ENCODE measurements at regions not wholly inside any gene's neighbourhood (a gene's known extent, or its start where the extent isn't known, plus 50 kb on each side); places are given as distances from the start of the nearest gene placed in this dataset.
A peak's percentile ranks its signal among the peaks of the same experiment; 100 is the strongest.

GRCh38 chr6:44039191-44039719 is 88.0 kb downstream of the MRPL14 start:
- ChIA-PET CTCF (interaction anchor here (0.9 to 1.6 kb wide), 4 partner anchors 11 to 87 kb away, joined by 3 to 5 read pairs (median 4); no protein-coding TSS in a partner anchor), POLR2A (interaction anchor here (0.7 to 1.6 kb wide), 2 partner anchors 11 to 18 kb away, joined by 3 to 7 read pairs; no protein-coding TSS in a partner anchor)
- Histone ChIP-seq H3K4me2 (no peak overlapping the region), H3K9ac (no peak overlapping the region), H3K4me1 (ENCODE audit: control insufficient read depth in 1 of 2, insufficient read depth in 2 of 2, low read depth in 1 of 2, low read length in 1 of 2) (peaks cover 47 to 53% of the 10 kb centered on the region in 2 experiments), H3K27me3 (ENCODE audit: insufficient read depth) (no peaks in the 10 kb centered on the region), H3K9me2 (no peaks in the 10 kb centered on the region), H2AFZ (ENCODE audit: low read depth) (no peak overlapping the region), H3K4me3 (ENCODE audit: low read depth in 2 of 2, low read length in 1 of 2) (no peak overlapping the region), H3K79me2 (ENCODE audit: insufficient read depth) (no peaks in the 10 kb centered on the region), H3F3A (replicated peaks; ENCODE audit: insufficient read depth) (peaks cover 17% of the 10 kb centered on the region), H4K20me1 (ENCODE audit: insufficient read depth) (no peaks in the 10 kb centered on the region), H3K36me3 (replicated peaks in 1 of 2; ENCODE audit: control insufficient read depth in 1 of 2, insufficient read depth in 2 of 2, low read length in 1 of 2) (no peaks in the 10 kb centered on the region), H3K9me3 (no peaks in the 10 kb centered on the region), H3K27ac (ENCODE audit: low read depth in 2 of 2, low read length in 1 of 2) (peak overlapping the region in 1 of 2 experiments; percentile 8; a peak in 1 of 4 replicates)
- no peak for DNase-seq
- 94% methylated on average over 5 of the region's 6 CpGs for WGBS (ENCODE audit: low lambda C conversion rate)
- no peak for TF ChIP-seq CHD2 (IDR thresholded peaks at IDR 0.05; ENCODE audit: low read length, partially characterized antibody)
- no peak for TF ChIP-seq MEF2A (IDR thresholded peaks at IDR 0.05; ENCODE audit: borderline replicate concordance, low read depth)
- 0 out of 2 replicates have a peak, but pooled peaks have one; percentile 48 for TF ChIP-seq REST (IDR thresholded peaks at IDR 0.05; ENCODE audit: low read depth, low read length)
- TF ChIP-seq TEAD4 (IDR thresholded peaks at IDR 0.05; ENCODE audit: borderline replicate concordance, insufficient read depth), result no peak

GRCh38 chr6:44038543-44039065 is 88.6 kb downstream of the MRPL14 start:
- peak; percentile 50 for DNase-seq
- H3K9me3 ChIP-seq, result no peaks in the 10 kb centered on the region
- no peak overlapping the region for H3K4me3 ChIP-seq (ENCODE audit: low read depth in 2 of 2, low read length in 1 of 2)
- H3K36me3 ChIP-seq (replicated peaks in 1 of 2; ENCODE audit: control insufficient read depth in 1 of 2, insufficient read depth in 2 of 2, low read length in 1 of 2), result no peaks in the 10 kb centered on the region
- no peak overlapping the region for H3K4me2 ChIP-seq
- no peaks in the 10 kb centered on the region for H4K20me1 ChIP-seq (ENCODE audit: insufficient read depth)
- peaks cover 41 to 48% of the 10 kb centered on the region in 2 experiments for H3K4me1 ChIP-seq (ENCODE audit: control insufficient read depth in 1 of 2, insufficient read depth in 2 of 2, low read depth in 1 of 2, low read length in 1 of 2)
- H3K9ac ChIP-seq, result no peak overlapping the region
- H2AFZ ChIP-seq (ENCODE audit: low read depth), result no peak overlapping the region
- ChIA-PET POLR2A (no interaction called here), CTCF (interaction anchor here (0.9 to 1.7 kb wide), 3 partner anchors 10 to 84 kb away, joined by 3 to 6 read pairs (median 5); no protein-coding TSS in a partner anchor)
- H3K27me3 ChIP-seq (ENCODE audit: insufficient read depth), result no peaks in the 10 kb centered on the region
- H3K27ac ChIP-seq (ENCODE audit: low read depth in 2 of 2, low read length in 1 of 2), result peak overlapping the region in 1 of 2 experiments; percentile 8; a peak in 1 of 4 replicates
- no peaks in the 10 kb centered on the region for H3K9me2 ChIP-seq
- H3K79me2 ChIP-seq (ENCODE audit: insufficient read depth), result no peaks in the 10 kb centered on the region
- WGBS (ENCODE audit: low lambda C conversion rate), result 77% methylated on average over 4 of the region's 4 CpGs
- peaks cover 14% of the 10 kb centered on the region for H3F3A ChIP-seq (replicated peaks; ENCODE audit: insufficient read depth)
- TF ChIP-seq REST (IDR thresholded peaks at IDR 0.05; ENCODE audit: low read depth, low read length) (no peak), CHD2 (IDR thresholded peaks at IDR 0.05; ENCODE audit: low read length, partially characterized antibody) (no peak), USF1 (IDR thresholded peaks at IDR 0.05; ENCODE audit: borderline replicate concordance, low read depth) (no peak), FOXJ3 (CRISPR knock-in tag; IDR thresholded peaks at IDR 0.05) (no peak), RAD21 (IDR thresholded peaks at IDR 0.05; ENCODE audit: low read length) (no peak), JUND (IDR thresholded peaks at IDR 0.05) (no peak)

Data from SK-N-SH (cell line).